WTC11 (cell line): ENCODE measurements at regions not wholly inside any gene's neighbourhood (a gene's known extent, or its start where the extent isn't known, plus 50 kb on each side); places are given as distances from the start of the nearest gene placed in this dataset.

Experiments
- ATAC-seq: fragments of 200-7000 bp; cut with Tn5 transposase; 2 replicates; pipeline ENCODE4 v1.10.0; 2021; ENCODE audit warnings: mild to moderate bottlenecking, moderate library complexity
- CTCF ChIA-PET: fragments of 300-600 bp; sonication (Branson Sonifier 250); formaldehyde crosslinking; loops from one replicate; lab custom pipeline; 2021; ENCODE audit warnings: antibody characterized with exemption; lab: Charles Lee
- POLR2A ChIA-PET: fragments of 350-600 bp; sonication (Branson Sonifier 250); formaldehyde crosslinking; loops from one replicate; lab custom pipeline; 2021; ENCODE audit warnings: antibody characterized with exemption; lab: Charles Lee
- DNase-seq: peaks from one replicate; pipeline ENCODE4 v3.0.0; 2021; ENCODE audit warnings: low spot score
- H3K27ac Mint-ChIP-seq: 2 replicates; pipeline ENCODE4 v1.8.0; 2021; ENCODE audit warnings: mixed read lengths
- H3K27me3 Mint-ChIP-seq: 2 replicates; pipeline ENCODE4 v1.8.0; 2021; ENCODE audit warnings: low read depth, mild to moderate bottlenecking, moderate library complexity, mixed read lengths
- H3K36me3 Mint-ChIP-seq: 2 replicates; pipeline ENCODE4 v1.8.0; 2021; ENCODE audit warnings: mixed read lengths
- H3K4me1 Mint-ChIP-seq: 2 replicates; pipeline ENCODE4 v1.8.0; 2022; ENCODE audit warnings: mixed read lengths
- H3K4me3 Mint-ChIP-seq: 2 replicates; pipeline ENCODE4 v1.8.0; 2021; ENCODE audit warnings: mild to moderate bottlenecking, moderate library complexity, mixed read lengths
- H3K9me3 Mint-ChIP-seq: 2 replicates; pipeline ENCODE4 v1.8.0; 2021; ENCODE audit warnings: mixed read lengths
- ATF1 ChIP-seq: sonication (generic); formaldehyde crosslinking; IDR thresholded peaks from 2 replicates; pipeline ENCODE4 v1.8.1; 2023; ENCODE audit warnings: mild to moderate bottlenecking, moderate library complexity, missing genetic modification reagents
- ATF2 ChIP-seq: sonication (generic); formaldehyde crosslinking; IDR thresholded peaks from 2 replicates; pipeline ENCODE4 v1.8.1; 2022; ENCODE audit warnings: low read depth, missing genetic modification reagents, borderline replicate concordance
- ATF3 ChIP-seq: sonication (generic); formaldehyde crosslinking; conservative IDR thresholded peaks from 2 replicates; pipeline ENCODE4 v1.8.1; 2022; ENCODE audit warnings: mild to moderate bottlenecking, missing genetic modification reagents
- ERG ChIP-seq: fragments of 250-450 bp; sonication (Bioruptor Pico); IDR thresholded peaks from 2 replicates; pipeline ENCODE4 v1.8.0; 2021; ENCODE audit warnings: mild to moderate bottlenecking
- HMGXB4 ChIP-seq: sonication (generic); formaldehyde crosslinking; IDR thresholded peaks from 2 replicates; pipeline ENCODE4 v1.8.1; 2023; ENCODE audit warnings: mild to moderate bottlenecking, moderate library complexity, missing genetic modification reagents
- MAX ChIP-seq: sonication (generic); formaldehyde crosslinking; IDR thresholded peaks from 2 replicates; pipeline ENCODE4 v1.8.0; 2022; ENCODE audit warnings: mild to moderate bottlenecking, missing genetic modification reagents
- MLX ChIP-seq: sonication (generic); formaldehyde crosslinking; IDR thresholded peaks from 2 replicates; pipeline ENCODE4 v1.8.1; 2023; ENCODE audit warnings: mild to moderate bottlenecking, missing genetic modification reagents, moderate library complexity
- MYBL2 ChIP-seq: sonication (generic); formaldehyde crosslinking; IDR thresholded peaks from 2 replicates; pipeline ENCODE4 v1.8.1; 2023; ENCODE audit warnings: mild to moderate bottlenecking, moderate library complexity, missing genetic modification reagents
- NR1H2 ChIP-seq: sonication (generic); formaldehyde crosslinking; IDR thresholded peaks from 2 replicates; pipeline ENCODE4 v1.9.0; 2021; ENCODE audit warnings: mild to moderate bottlenecking, moderate library complexity, missing genetic modification reagents
- PRRX2 ChIP-seq: fragments of 250-450 bp; sonication (Bioruptor Pico); IDR thresholded peaks from 2 replicates; pipeline ENCODE4 v1.8.0; 2021; ENCODE audit warnings: mild to moderate bottlenecking
- SP1 ChIP-seq: sonication (generic); formaldehyde crosslinking; conservative IDR thresholded peaks from 2 replicates; pipeline ENCODE4 v1.8.1; 2022; ENCODE audit warnings: missing genetic modification reagents
- ZNF219 ChIP-seq: sonication (generic); formaldehyde crosslinking; IDR thresholded peaks from 2 replicates; pipeline ENCODE4 v1.8.0; 2023; ENCODE audit warnings: missing genetic modification reagents, mild to moderate bottlenecking, borderline replicate concordance
- TF ChIP-seq, protein P1 (sequence below): sonication (generic); formaldehyde crosslinking; IDR thresholded peaks from 2 replicates; pipeline ENCODE4 v1.8.1; 2023; ENCODE audit warnings: mild to moderate bottlenecking, missing genetic modification reagents, borderline replicate concordance
- TF ChIP-seq, protein P2 (sequence below): fragments of 200-600 bp; IDR thresholded peaks from 2 replicates; pipeline ENCODE4 v1.8.0; 2022; ENCODE audit warnings: antibody characterized with exemption
- TF ChIP-seq, protein P3 (sequence below): sonication (generic); formaldehyde crosslinking; IDR thresholded peaks from 2 replicates; pipeline ENCODE4 v1.8.0; 2023; ENCODE audit warnings: missing genetic modification reagents
- TF ChIP-seq, protein P4 (sequence below): sonication (generic); formaldehyde crosslinking; IDR thresholded peaks from 2 replicates; pipeline ENCODE4 v1.8.1; 2023; ENCODE audit warnings: mild to moderate bottlenecking, missing genetic modification reagents, moderate library complexity

DNA sequence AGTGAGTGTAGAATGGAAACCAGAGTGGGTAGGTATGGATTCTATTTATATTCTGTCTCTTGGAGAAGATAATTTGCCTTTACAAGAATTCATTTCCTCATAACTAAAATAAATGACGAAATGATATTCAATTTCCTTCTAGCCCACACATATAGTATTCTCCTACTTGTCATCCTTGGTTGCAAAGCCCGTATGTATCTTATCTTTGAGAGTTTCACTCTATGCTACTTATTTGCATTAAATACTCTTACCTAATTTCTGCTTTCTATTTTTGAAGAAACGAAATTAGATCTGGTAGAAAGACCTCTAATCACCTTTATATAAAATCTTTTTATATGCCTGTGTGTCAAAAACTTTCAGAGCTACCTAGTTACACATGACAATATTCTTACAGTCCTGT is 457.7 kb downstream of the NKX6-1 start (continued):
- TF ChIP-seq, protein P1, sequence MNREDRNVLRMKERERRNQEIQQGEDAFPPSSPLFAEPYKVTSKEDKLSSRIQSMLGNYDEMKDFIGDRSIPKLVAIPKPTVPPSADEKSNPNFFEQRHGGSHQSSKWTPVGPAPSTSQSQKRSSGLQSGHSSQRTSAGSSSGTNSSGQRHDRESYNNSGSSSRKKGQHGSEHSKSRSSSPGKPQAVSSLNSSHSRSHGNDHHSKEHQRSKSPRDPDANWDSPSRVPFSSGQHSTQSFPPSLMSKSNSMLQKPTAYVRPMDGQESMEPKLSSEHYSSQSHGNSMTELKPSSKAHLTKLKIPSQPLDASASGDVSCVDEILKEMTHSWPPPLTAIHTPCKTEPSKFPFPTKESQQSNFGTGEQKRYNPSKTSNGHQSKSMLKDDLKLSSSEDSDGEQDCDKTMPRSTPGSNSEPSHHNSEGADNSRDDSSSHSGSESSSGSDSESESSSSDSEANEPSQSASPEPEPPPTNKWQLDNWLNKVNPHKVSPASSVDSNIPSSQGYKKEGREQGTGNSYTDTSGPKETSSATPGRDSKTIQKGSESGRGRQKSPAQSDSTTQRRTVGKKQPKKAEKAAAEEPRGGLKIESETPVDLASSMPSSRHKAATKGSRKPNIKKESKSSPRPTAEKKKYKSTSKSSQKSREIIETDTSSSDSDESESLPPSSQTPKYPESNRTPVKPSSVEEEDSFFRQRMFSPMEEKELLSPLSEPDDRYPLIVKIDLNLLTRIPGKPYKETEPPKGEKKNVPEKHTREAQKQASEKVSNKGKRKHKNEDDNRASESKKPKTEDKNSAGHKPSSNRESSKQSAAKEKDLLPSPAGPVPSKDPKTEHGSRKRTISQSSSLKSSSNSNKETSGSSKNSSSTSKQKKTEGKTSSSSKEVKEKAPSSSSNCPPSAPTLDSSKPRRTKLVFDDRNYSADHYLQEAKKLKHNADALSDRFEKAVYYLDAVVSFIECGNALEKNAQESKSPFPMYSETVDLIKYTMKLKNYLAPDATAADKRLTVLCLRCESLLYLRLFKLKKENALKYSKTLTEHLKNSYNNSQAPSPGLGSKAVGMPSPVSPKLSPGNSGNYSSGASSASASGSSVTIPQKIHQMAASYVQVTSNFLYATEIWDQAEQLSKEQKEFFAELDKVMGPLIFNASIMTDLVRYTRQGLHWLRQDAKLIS (CRISPR knock-in tag), result no peak
- TF ChIP-seq HMGXB4 (CRISPR knock-in tag) (no peak), ERG (CRISPR knock-in tag) (no peak), ATF3 (no peak), ATF2 (CRISPR knock-in tag) (no peak)

- Mint-ChIP-seq H3K4me1 (peaks cover 8% of the 10 kb centered on the region), H3K9me3 (no peaks in the 10 kb centered on the region), H3K36me3 (no peaks in the 10 kb centered on the region), H3K4me3 (no peak overlapping the region), H3K27me3 (no peaks in the 10 kb centered on the region), H3K27ac (no peak overlapping the region)
- DNase-seq (no peak), ATAC-seq (no peak)
- ChIA-PET CTCF (no interaction called here), POLR2A (no interaction called here)
- TF ChIP-seq ATF1 (CRISPR knock-in tag) (no peak), MAX (CRISPR knock-in tag) (no peak), ZNF219 (CRISPR knock-in tag) (no peak), MLX (CRISPR knock-in tag) (no peak), MYBL2 (CRISPR knock-in tag) (no peak), SP1 (CRISPR knock-in tag) (no peak), NR1H2 (CRISPR knock-in tag) (no peak), PRRX2 (CRISPR knock-in tag) (no peak), ATF2 (CRISPR knock-in tag) (no peak)
- TF ChIP-seq, protein P2, sequence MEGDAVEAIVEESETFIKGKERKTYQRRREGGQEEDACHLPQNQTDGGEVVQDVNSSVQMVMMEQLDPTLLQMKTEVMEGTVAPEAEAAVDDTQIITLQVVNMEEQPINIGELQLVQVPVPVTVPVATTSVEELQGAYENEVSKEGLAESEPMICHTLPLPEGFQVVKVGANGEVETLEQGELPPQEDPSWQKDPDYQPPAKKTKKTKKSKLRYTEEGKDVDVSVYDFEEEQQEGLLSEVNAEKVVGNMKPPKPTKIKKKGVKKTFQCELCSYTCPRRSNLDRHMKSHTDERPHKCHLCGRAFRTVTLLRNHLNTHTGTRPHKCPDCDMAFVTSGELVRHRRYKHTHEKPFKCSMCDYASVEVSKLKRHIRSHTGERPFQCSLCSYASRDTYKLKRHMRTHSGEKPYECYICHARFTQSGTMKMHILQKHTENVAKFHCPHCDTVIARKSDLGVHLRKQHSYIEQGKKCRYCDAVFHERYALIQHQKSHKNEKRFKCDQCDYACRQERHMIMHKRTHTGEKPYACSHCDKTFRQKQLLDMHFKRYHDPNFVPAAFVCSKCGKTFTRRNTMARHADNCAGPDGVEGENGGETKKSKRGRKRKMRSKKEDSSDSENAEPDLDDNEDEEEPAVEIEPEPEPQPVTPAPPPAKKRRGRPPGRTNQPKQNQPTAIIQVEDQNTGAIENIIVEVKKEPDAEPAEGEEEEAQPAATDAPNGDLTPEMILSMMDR, result no peak
- TF ChIP-seq, protein P3, sequence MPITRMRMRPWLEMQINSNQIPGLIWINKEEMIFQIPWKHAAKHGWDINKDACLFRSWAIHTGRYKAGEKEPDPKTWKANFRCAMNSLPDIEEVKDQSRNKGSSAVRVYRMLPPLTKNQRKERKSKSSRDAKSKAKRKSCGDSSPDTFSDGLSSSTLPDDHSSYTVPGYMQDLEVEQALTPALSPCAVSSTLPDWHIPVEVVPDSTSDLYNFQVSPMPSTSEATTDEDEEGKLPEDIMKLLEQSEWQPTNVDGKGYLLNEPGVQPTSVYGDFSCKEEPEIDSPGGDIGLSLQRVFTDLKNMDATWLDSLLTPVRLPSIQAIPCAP (CRISPR knock-in tag), result no peak
- TF ChIP-seq, protein P4, sequence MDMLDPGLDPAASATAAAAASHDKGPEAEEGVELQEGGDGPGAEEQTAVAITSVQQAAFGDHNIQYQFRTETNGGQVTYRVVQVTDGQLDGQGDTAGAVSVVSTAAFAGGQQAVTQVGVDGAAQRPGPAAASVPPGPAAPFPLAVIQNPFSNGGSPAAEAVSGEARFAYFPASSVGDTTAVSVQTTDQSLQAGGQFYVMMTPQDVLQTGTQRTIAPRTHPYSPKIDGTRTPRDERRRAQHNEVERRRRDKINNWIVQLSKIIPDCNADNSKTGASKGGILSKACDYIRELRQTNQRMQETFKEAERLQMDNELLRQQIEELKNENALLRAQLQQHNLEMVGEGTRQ (CRISPR knock-in tag), result no peak
- TF ChIP-seq, protein P1 (CRISPR knock-in tag), result no peak
Observed at GRCh38 chr4:84035568-84035967, 463.5 kb downstream of the NKX6-1 start.
